ENCODE measurements at regions not wholly inside any gene's neighbourhood (a gene's known extent, or its start where the extent isn't known, plus 50 kb on each side); places are given as distances from the start of the nearest gene placed in this dataset.

GRCh38 chr18:76142611-76143010 is 352.4 kb downstream of the ZNF516 start:
- no peak overlapping the region for H3K27ac ChIP-seq (ENCODE audit: extremely low read depth, low read depth, low read length)
- no peaks in the 10 kb centered on the region for H3K79me2 ChIP-seq (ENCODE audit: control insufficient read depth, insufficient read depth, low read length)
- in situ Hi-C loops (cut with MboI) (no loop called here), intact Hi-C loops (cut with micrococcal nuclease) (no loop called here)
- no peak for DNase-seq (ENCODE audit: extremely low read depth in 1 of 4, low spot score in 3 of 4)
- H3K9me3 ChIP-seq (replicated peaks; ENCODE audit: control insufficient read depth, insufficient read depth, low read depth, low read length): no peaks in the 10 kb centered on the region
- no peaks in the 10 kb centered on the region for H3K4me1 ChIP-seq (replicated peaks in 1 of 2; ENCODE audit: control insufficient read depth in 2 of 2, insufficient read depth in 2 of 2, low read length in 2 of 2)
- no peaks in the 10 kb centered on the region for H4K20me1 ChIP-seq (replicated peaks; ENCODE audit: control insufficient read depth, insufficient read depth, low read length)
- H3K9ac ChIP-seq (ENCODE audit: insufficient read depth in 1 of 2, low read depth in 2 of 2, low read length in 2 of 2): no peak overlapping the region
- no peak for ATAC-seq
- TF ChIP-seq DNMT1 (IDR thresholded peaks at IDR 0.05) (no peak), ZNF408 (CRISPR knock-in tag; IDR thresholded peaks at IDR 0.05; ENCODE audit: low read depth) (no peak), ZNF263 (CRISPR knock-in tag; IDR thresholded peaks at IDR 0.05; ENCODE audit: borderline replicate concordance) (no peak), YY1 (IDR thresholded peaks at IDR 0.05; ENCODE audit: borderline replicate concordance in 1 of 3, control insufficient read depth in 1 of 3, extremely low read depth in 1 of 3, insufficient read depth in 3 of 3, insufficient read length in 1 of 3, insufficient replicate concordance in 2 of 3, low read depth in 1 of 3, low read length in 2 of 3) (no peak), THRB (CRISPR knock-in tag; conservative IDR thresholded peaks at IDR 0.05) (no peak), ZBED1 (IDR thresholded peaks at IDR 0.05) (no peak), KDM2B (CRISPR knock-in tag; IDR thresholded peaks at IDR 0.05) (no peak), CEBPZ (IDR thresholded peaks at IDR 0.05; ENCODE audit: borderline replicate concordance, low read depth, low read length) (no peak)
- no peak overlapping the region for H2AFZ ChIP-seq (ENCODE audit: low read depth, low read length)
- H3K9me1 ChIP-seq (ENCODE audit: control insufficient read depth, insufficient read depth, low read length): no peaks in the 10 kb centered on the region
- H3K27me3 ChIP-seq (ENCODE audit: control insufficient read depth in 2 of 2, insufficient read depth in 2 of 2, low read length in 2 of 2): peaks cover 0 to 25% of the 10 kb centered on the region in 2 experiments; a peak in 2 of 5 replicates
- no peaks in the 10 kb centered on the region for H3K36me3 ChIP-seq (ENCODE audit: control insufficient read depth, insufficient read depth, low read length)
- ChIA-PET CTCF (ENCODE audit: low intra/inter-chr PET ratio) (no interaction called here), POLR2A (no interaction called here)
- BruUV-seq (replicated peaks): no TSS peak
- H3K4me2 ChIP-seq (ENCODE audit: insufficient read depth, low read length): no peak overlapping the region
- WGBS (ENCODE audit: insufficient coverage, low coverage, missing lambda C conversion rate): 0% methylated on average over 2 of the region's 2 CpGs
- no peak for FAIRE-seq
- no peak overlapping the region for H3K4me3 ChIP-seq

All from K562 (cell line).